H9 (cell line): ENCODE measurements at regions not wholly inside any gene's neighbourhood (a gene's known extent, or its start where the extent isn't known, plus 50 kb on each side); places are given as distances from the start of the nearest gene placed in this dataset.

Source experiments
- DNase-seq: peaks from one replicate; pipeline ENCODE4 v3.0.0-alpha.2; 2017
- H2AFZ ChIP-seq: one replicate; pipeline ENCODE4 v1.6.1; 2013; ENCODE audit warnings: mild to moderate bottlenecking, low read length, control low read depth, moderate library complexity
- H2AK5ac ChIP-seq: 2 replicates; pipeline ENCODE4 v1.6.1; 2013; ENCODE audit warnings: low read length, control low read depth, mixed read lengths; ENCODE audit not compliant: insufficient read length
- H2BK120ac ChIP-seq: one replicate; pipeline ENCODE4 v1.6.1; 2013; ENCODE audit warnings: low read depth, mild to moderate bottlenecking, low read length, control low read depth, inconsistent platforms; ENCODE audit not compliant: poor library complexity, severe bottlenecking
- H2BK12ac ChIP-seq: 2 replicates; pipeline ENCODE4 v1.6.1; 2013; ENCODE audit warnings: low read length, control low read depth, mixed read lengths, low read depth; ENCODE audit not compliant: insufficient read length
- H2BK15ac ChIP-seq: 2 replicates; pipeline ENCODE4 v1.6.1; 2013; ENCODE audit warnings: low read depth, low read length, control low read depth
- H2BK20ac ChIP-seq: one replicate; pipeline ENCODE4 v1.6.1; 2013; ENCODE audit warnings: low read depth, mild to moderate bottlenecking, low read length, control low read depth, inconsistent platforms; ENCODE audit not compliant: poor library complexity, severe bottlenecking
- H2BK5ac ChIP-seq: 2 replicates; pipeline ENCODE4 v1.6.1; 2013; ENCODE audit warnings: low read length, control low read depth, mixed read lengths; ENCODE audit not compliant: insufficient read length
- H3K14ac ChIP-seq: 2 replicates; pipeline ENCODE4 v1.6.1; 2013; ENCODE audit warnings: low read length, control low read depth; ENCODE audit not compliant: insufficient read depth
- H3K18ac ChIP-seq: 2 replicates; pipeline ENCODE4 v1.6.1; 2013; ENCODE audit warnings: low read depth, mild to moderate bottlenecking, mixed read lengths, low read length, control low read depth; ENCODE audit not compliant: insufficient read length
- H3K23ac ChIP-seq: 2 replicates; pipeline ENCODE4 v1.6.1; 2013; ENCODE audit warnings: low read length, control low read depth, mixed read lengths, low read depth; ENCODE audit not compliant: insufficient read length
- H3K23me2 ChIP-seq: 2 replicates; pipeline ENCODE4 v1.6.1; 2013; ENCODE audit warnings: low read depth, mild to moderate bottlenecking, mixed read lengths, low read length, control low read depth; ENCODE audit not compliant: insufficient read length, poor library complexity, severe bottlenecking
- H3K27ac ChIP-seq: 2 replicates; pipeline ENCODE4 v1.5.1; 2013; ENCODE audit warnings: low read length, control low read depth, mixed read lengths, low read depth; ENCODE audit not compliant: insufficient read length
- H3K27me3 ChIP-seq: 2 replicates; pipeline ENCODE4 v1.6.1; 2013; ENCODE audit warnings: low read length, control low read depth, inconsistent platforms; ENCODE audit not compliant: insufficient read depth
- H3K4ac ChIP-seq: 2 replicates; pipeline ENCODE4 v1.6.1; 2013; ENCODE audit warnings: low read depth, mild to moderate bottlenecking, control low read depth, inconsistent platforms, low read length, moderate library complexity
- H3K4me1 ChIP-seq: 2 replicates; pipeline ENCODE4 v1.6.1; 2013; ENCODE audit warnings: low read length, control low read depth, inconsistent platforms; ENCODE audit not compliant: insufficient read depth
- H3K4me2 ChIP-seq: 2 replicates; pipeline ENCODE4 v1.6.1; 2013; ENCODE audit warnings: low read length, control low read depth, mixed read lengths; ENCODE audit not compliant: insufficient read length, insufficient read depth
- H3K56ac ChIP-seq: 2 replicates; pipeline ENCODE4 v1.6.1; 2013; ENCODE audit warnings: low read depth, mild to moderate bottlenecking, mixed read lengths, low read length, control low read depth; ENCODE audit not compliant: insufficient read length
- H3K79me1 ChIP-seq: 2 replicates; pipeline ENCODE4 v1.6.1; 2013; ENCODE audit warnings: low read depth, mild to moderate bottlenecking, moderate library complexity, low read length, control low read depth, inconsistent platforms; ENCODE audit not compliant: insufficient read depth, poor library complexity, severe bottlenecking
- H3K79me2 ChIP-seq: 2 replicates; pipeline ENCODE4 v1.6.1; 2013; ENCODE audit warnings: low read length, control low read depth, inconsistent platforms; ENCODE audit not compliant: insufficient read depth
- H3K9ac ChIP-seq: 2 replicates; pipeline ENCODE4 v1.6.1; 2013; ENCODE audit warnings: low read length, control low read depth, mixed read lengths; ENCODE audit not compliant: insufficient read length; ENCODE audit errors: extremely low read depth
- H3K9me3 ChIP-seq: one replicate; pipeline ENCODE4 v1.6.1; 2013; ENCODE audit warnings: low read depth, low read length, inconsistent platforms; ENCODE audit not compliant: control insufficient read depth
- H3T11ph ChIP-seq: one replicate; pipeline ENCODE4 v1.6.1; 2013; ENCODE audit warnings: mild to moderate bottlenecking, low read length, control low read depth, inconsistent platforms
- H4K20me1 ChIP-seq: one replicate; pipeline ENCODE4 v1.6.1; 2013; ENCODE audit not compliant: control insufficient read depth, insufficient read length, insufficient read depth
- H4K5ac ChIP-seq: 2 replicates; pipeline ENCODE4 v1.6.1; 2013; ENCODE audit warnings: low read depth, mild to moderate bottlenecking, mixed read lengths, low read length, control low read depth; ENCODE audit not compliant: insufficient read length
- H4K8ac ChIP-seq: replicated peaks from 2 replicates; pipeline ENCODE4 v1.6.1; 2013; ENCODE audit warnings: low read length, control low read depth, mixed read lengths, low read depth; ENCODE audit not compliant: insufficient read length
- H4K91ac ChIP-seq: 2 replicates; pipeline ENCODE4 v1.6.1; 2013; ENCODE audit warnings: low read depth, mild to moderate bottlenecking, moderate library complexity, mixed read lengths, low read length, control low read depth; ENCODE audit not compliant: insufficient read length
- H3K27ac Mint-ChIP-seq, 3 experiments: 2 replicates in 2 of 3; 3 replicates in 1 of 3; pipeline ENCODE4 v1.8.0; 2020 to 2021; ENCODE audit warnings: mixed read lengths in 3 of 3, mild to moderate bottlenecking in 1 of 3, moderate library complexity in 1 of 3
- H3K27me3 Mint-ChIP-seq: 2 replicates; pipeline ENCODE4 v1.8.0; 2021; ENCODE audit warnings: low read depth, mild to moderate bottlenecking, moderate library complexity, mixed read lengths
- H3K36me3 Mint-ChIP-seq, 3 experiments: 2 replicates in 2 of 3; 3 replicates in 1 of 3; pipeline ENCODE4 v1.8.0; 2020 to 2021; ENCODE audit warnings: low read depth in 3 of 3, mixed read lengths in 3 of 3; ENCODE audit not compliant: insufficient read depth in 1 of 3
- H3K4me1 Mint-ChIP-seq, 2 experiments: 2 replicates each; pipeline ENCODE4 v1.8.0; 2020; ENCODE audit warnings: mixed read lengths in 2 of 2
- H3K4me3 Mint-ChIP-seq, 2 experiments: 2 replicates in 1 of 2; 3 replicates in 1 of 2; pipeline ENCODE4 v1.8.0; 2020 to 2021; ENCODE audit warnings: mild to moderate bottlenecking in 2 of 2, mixed read lengths in 2 of 2, moderate library complexity in 1 of 2
- H3K9me3 Mint-ChIP-seq, 2 experiments: 2 replicates in 1 of 2; 3 replicates in 1 of 2; pipeline ENCODE4 v1.8.0; 2020; ENCODE audit warnings: mild to moderate bottlenecking in 2 of 2, mixed read lengths in 2 of 2, moderate library complexity in 1 of 2
- WGBS: extraction: QIAGEN DNeasy Blood & Tissue Kit; methylation state at CpG from one replicate; pipeline ENCODE4 v1.1.7; 2013; ENCODE audit warnings: missing lambda C conversion rate, low lambda C conversion rate, mixed read lengths; ENCODE audit not compliant: insufficient read length; ENCODE audit errors: extremely low coverage; 5-methylcytosine and 5-hydroxymethylcytosine counted together
- TF ChIP-seq, protein P1 (sequence below): fragments of 200-600 bp; sonication (generic); conservative IDR thresholded peaks from 3 replicates; pipeline ENCODE4 v1.8.0; 2021; ENCODE audit warnings: antibody characterized with exemption, mild to moderate bottlenecking

DNA sequence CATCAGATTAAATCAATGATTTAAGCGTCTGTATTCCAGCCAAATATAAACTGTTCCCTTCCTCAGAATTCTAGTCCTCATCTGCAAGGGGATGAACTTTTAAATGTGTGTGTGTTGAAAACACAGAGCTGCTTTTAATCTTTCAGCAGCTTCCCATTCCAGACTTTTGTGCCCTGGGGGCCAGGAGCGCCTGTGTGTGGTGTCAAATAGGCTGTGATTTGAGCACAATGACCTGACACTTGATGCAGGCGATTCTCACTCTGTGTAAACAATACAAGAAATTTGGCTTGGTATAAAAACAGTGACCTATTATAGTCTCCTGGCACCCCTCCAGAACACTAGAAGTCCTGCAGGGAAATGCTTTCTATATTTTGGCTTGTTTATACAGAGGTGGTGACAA is 274.6 kb upstream of the ROPN1 start:
- TF ChIP-seq, protein P1, sequence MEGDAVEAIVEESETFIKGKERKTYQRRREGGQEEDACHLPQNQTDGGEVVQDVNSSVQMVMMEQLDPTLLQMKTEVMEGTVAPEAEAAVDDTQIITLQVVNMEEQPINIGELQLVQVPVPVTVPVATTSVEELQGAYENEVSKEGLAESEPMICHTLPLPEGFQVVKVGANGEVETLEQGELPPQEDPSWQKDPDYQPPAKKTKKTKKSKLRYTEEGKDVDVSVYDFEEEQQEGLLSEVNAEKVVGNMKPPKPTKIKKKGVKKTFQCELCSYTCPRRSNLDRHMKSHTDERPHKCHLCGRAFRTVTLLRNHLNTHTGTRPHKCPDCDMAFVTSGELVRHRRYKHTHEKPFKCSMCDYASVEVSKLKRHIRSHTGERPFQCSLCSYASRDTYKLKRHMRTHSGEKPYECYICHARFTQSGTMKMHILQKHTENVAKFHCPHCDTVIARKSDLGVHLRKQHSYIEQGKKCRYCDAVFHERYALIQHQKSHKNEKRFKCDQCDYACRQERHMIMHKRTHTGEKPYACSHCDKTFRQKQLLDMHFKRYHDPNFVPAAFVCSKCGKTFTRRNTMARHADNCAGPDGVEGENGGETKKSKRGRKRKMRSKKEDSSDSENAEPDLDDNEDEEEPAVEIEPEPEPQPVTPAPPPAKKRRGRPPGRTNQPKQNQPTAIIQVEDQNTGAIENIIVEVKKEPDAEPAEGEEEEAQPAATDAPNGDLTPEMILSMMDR = no peak
- no peak overlapping the region for H3K27ac Mint-ChIP-seq

More for the DNA sequence above, 274.6 kb upstream of the ROPN1 start:
- H3K14ac ChIP-seq = no peak overlapping the region
- H3K4me2 ChIP-seq = no peak overlapping the region
- H3K4me1 Mint-ChIP-seq = peaks cover 4 to 6% of the 10 kb centered on the region in 2 experiments; a peak in 3 of 4 replicates
- H2AK5ac ChIP-seq = no peak overlapping the region
- no peaks in the 10 kb centered on the region for H3K23me2 ChIP-seq
- H2BK120ac ChIP-seq = no peak overlapping the region
- WGBS = no CpG with 5 or more reads among the region's 3 CpGs
- no peaks in the 10 kb centered on the region for H3K9me3 Mint-ChIP-seq
- peaks cover 4% of the 10 kb centered on the region; the same call in 1 of the 2 replicates for H3K4me1 ChIP-seq
- no peak overlapping the region for H2BK5ac ChIP-seq
- no peaks in the 10 kb centered on the region for H3K36me3 Mint-ChIP-seq
- H4K5ac ChIP-seq = no peak overlapping the region
- H3K18ac ChIP-seq = no peak overlapping the region
- no peaks in the 10 kb centered on the region; the same call in 1 of the 2 replicates for H3K27me3 ChIP-seq
- no peak overlapping the region for H3K27ac ChIP-seq
- H3K56ac ChIP-seq = no peak overlapping the region
- no peak overlapping the region for H2BK12ac ChIP-seq
- H2AFZ ChIP-seq = no peak overlapping the region
- no peak overlapping the region for H3K23ac ChIP-seq
- no peak overlapping the region for H3K4ac ChIP-seq
- H3K79me2 ChIP-seq = no peaks in the 10 kb centered on the region
- no peak overlapping the region for H2BK15ac ChIP-seq
- no peaks in the 10 kb centered on the region for H3K79me1 ChIP-seq
- no peak overlapping the region for H3K9ac ChIP-seq
- no peak overlapping the region for H3K4me3 Mint-ChIP-seq
- H3T11ph ChIP-seq = no peak overlapping the region
- H4K8ac ChIP-seq = no peak overlapping the region
- no peak overlapping the region for H2BK20ac ChIP-seq
- no peak overlapping the region for H4K91ac ChIP-seq
- H4K20me1 ChIP-seq = no peaks in the 10 kb centered on the region
- no peaks in the 10 kb centered on the region for H3K9me3 ChIP-seq
- DNase-seq = no peak
- H3K27me3 Mint-ChIP-seq = no peaks in the 10 kb centered on the region
